HT-29 (cell line): ENCODE measurements at regions not wholly inside any gene's neighbourhood (a gene's known extent, or its start where the extent isn't known, plus 50 kb on each side); places are given as distances from the start of the nearest gene placed in this dataset.

Source experiments
- DNase-seq: peaks from one replicate; pipeline ENCODE4 v3.0.0-alpha.2; 2015; ENCODE audit warnings: low spot score

GRCh38 chr2:220539481-220539880 lies 912.1 kb downstream of the SLC4A3 start:
- DNase-seq = no peak

- no peak for DNase-seq
Measured at GRCh38 chr2:220544049-220544448, 916.6 kb downstream of the SLC4A3 start.

GRCh38 chr2:220550995-220551700 lies 923.7 kb downstream of the SLC4A3 start:
- DNase-seq = no peak

- no peak for DNase-seq
Measured at GRCh38 chr2:220552790-220553535, 925.5 kb downstream of the SLC4A3 start.

GRCh38 chr2:220555961-220556630 lies 928.7 kb downstream of the SLC4A3 start:
- no peak for DNase-seq

- no peak for DNase-seq
Measured at GRCh38 chr2:220556658-220557057, 929.2 kb downstream of the SLC4A3 start.

GRCh38 chr2:220560192-220560591 lies 932.8 kb downstream of the SLC4A3 start:
- no peak for DNase-seq

GRCh38 chr2:220562375-220563140 lies 935.1 kb downstream of the SLC4A3 start:
- no peak for DNase-seq

- DNase-seq = no peak
Measured at GRCh38 chr2:220568296-220568695, 940.9 kb downstream of the SLC4A3 start.

GRCh38 chr2:220569112-220569897 lies 941.9 kb downstream of the SLC4A3 start:
- DNase-seq = no peak

GRCh38 chr2:220572385-220572784 lies 945.0 kb downstream of the SLC4A3 start:
- DNase-seq = no peak

- DNase-seq = no peak
Measured at GRCh38 chr2:220574038-220574437, 946.6 kb downstream of the SLC4A3 start.

GRCh38 chr2:220575963-220576362 lies 948.5 kb downstream of the SLC4A3 start:
- DNase-seq = no peak

- no peak for DNase-seq
Measured at GRCh38 chr2:220579452-220579851, 952.0 kb downstream of the SLC4A3 start.

GRCh38 chr2:220580113-220580512 lies 952.7 kb downstream of the SLC4A3 start:
- DNase-seq = no peak

- no peak for DNase-seq
Measured at GRCh38 chr2:220583725-220584124, 956.3 kb downstream of the SLC4A3 start.

GRCh38 chr2:220585241-220585640 lies 957.8 kb downstream of the SLC4A3 start:
- no peak for DNase-seq

GRCh38 chr2:220586980-220587530 lies 959.6 kb downstream of the SLC4A3 start:
- DNase-seq = no peak

GRCh38 chr2:220588148-220588547 lies 960.7 kb downstream of the SLC4A3 start:
- DNase-seq = no peak

GRCh38 chr2:220590476-220590875 lies 963.0 kb downstream of the SLC4A3 start:
- DNase-seq = no peak

- no peak for DNase-seq
Measured at GRCh38 chr2:220593526-220593925, 966.1 kb downstream of the SLC4A3 start.
